H4 (cell line): ENCODE measurements at regions not wholly inside any gene's neighbourhood (a gene's known extent, or its start where the extent isn't known, plus 50 kb on each side); places are given as distances from the start of the nearest gene placed in this dataset.

ENCODE experiments used
- DNase-seq: peaks from one replicate; pipeline ENCODE4 v3.0.0-alpha.2; 2015; ENCODE audit warnings: low spot score

- no peak for DNase-seq
Measured at GRCh38 chrX:80098038-80098437, 83.5 kb downstream of the TBX22 start.

GRCh38 chrX:80120335-80120734, 105.8 kb downstream of the TBX22 start:
- DNase-seq, result no peak

GRCh38 chrX:80138938-80139337, 124.4 kb downstream of the TBX22 start:
- DNase-seq, result no peak

GRCh38 chrX:80139564-80139963, 125.0 kb downstream of the TBX22 start:
- no peak for DNase-seq

- no peak for DNase-seq
Measured at GRCh38 chrX:80170581-80170980, 156.0 kb downstream of the TBX22 start.

- no peak for DNase-seq
Measured at GRCh38 chrX:80173261-80173660, 158.7 kb downstream of the TBX22 start.

GRCh38 chrX:80174925-80175574, 160.5 kb downstream of the TBX22 start:
- no peak for DNase-seq

- DNase-seq, result peak; percentile 3
Measured at GRCh38 chrX:80181079-80181478, 166.5 kb downstream of the TBX22 start.

GRCh38 chrX:80184854-80185253, 170.3 kb downstream of the TBX22 start:
- no peak for DNase-seq

- no peak for DNase-seq
Measured at GRCh38 chrX:80206647-80207046, 192.1 kb downstream of the TBX22 start.

GRCh38 chrX:80207327-80207726, 192.8 kb downstream of the TBX22 start:
- no peak for DNase-seq

- peak; percentile 75 for DNase-seq
Measured at GRCh38 chrX:80216086-80216485, 201.5 kb downstream of the TBX22 start.

- peak; percentile 13 for DNase-seq
Measured at GRCh38 chrX:80223982-80224579, 196.2 kb upstream of the TENT5D start.

GRCh38 chrX:80229626-80230025, 190.6 kb upstream of the TENT5D start:
- no peak for DNase-seq

- DNase-seq, result no peak
Measured at GRCh38 chrX:80237072-80237471, 183.2 kb upstream of the TENT5D start.

GRCh38 chrX:80246271-80246670, 174.0 kb upstream of the TENT5D start:
- DNase-seq, result peak; percentile 7

- DNase-seq, result no peak
Measured at GRCh38 chrX:80266287-80266686, 154.0 kb upstream of the TENT5D start.

- peak; percentile 14 for DNase-seq
Measured at GRCh38 chrX:80266979-80267378, 153.3 kb upstream of the TENT5D start.

- no peak for DNase-seq
Measured at GRCh38 chrX:80267790-80268189, 152.5 kb upstream of the TENT5D start.

- no peak for DNase-seq
Measured at GRCh38 chrX:80282535-80282934, 137.7 kb upstream of the TENT5D start.

- DNase-seq, result peak; percentile 52
Measured at GRCh38 chrX:80285131-80285773, 135.0 kb upstream of the TENT5D start.

- no peak for DNase-seq
Measured at GRCh38 chrX:80290834-80291233, 129.4 kb upstream of the TENT5D start.

- no peak for DNase-seq
Measured at GRCh38 chrX:80293354-80293753, 126.9 kb upstream of the TENT5D start.
